HG02943 (cell line): ENCODE measurements at regions not wholly inside any gene's neighbourhood (a gene's known extent, or its start where the extent isn't known, plus 50 kb on each side); places are given as distances from the start of the nearest gene placed in this dataset.

Source experiments
- ATAC-seq: cut with Tn5 transposase; IDR thresholded peaks from one replicate; pipeline ENCODE4 v1.9.1; 2021; ENCODE audit warnings: mild to moderate bottlenecking, low read depth, moderate library complexity; ENCODE audit not compliant: unreplicated experiment

DNA sequence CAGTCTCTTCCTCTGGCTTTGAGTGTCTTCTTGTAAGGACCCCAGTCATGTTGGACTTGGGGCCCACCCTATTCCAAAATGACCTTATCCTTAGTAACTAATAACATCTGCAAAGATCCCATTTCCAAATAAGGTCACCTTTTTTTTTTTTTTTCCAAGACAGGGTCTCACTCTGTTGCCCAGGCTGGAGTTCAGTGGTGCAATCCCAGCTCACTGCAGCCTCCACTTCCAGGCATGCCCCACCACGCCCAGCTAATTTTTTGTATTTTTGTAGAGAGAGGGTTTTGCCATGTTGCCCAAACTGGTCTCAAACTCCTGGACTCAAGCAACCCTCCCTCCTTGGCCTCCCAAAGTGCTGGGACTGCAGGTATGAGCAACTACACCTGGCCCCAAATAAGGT lies 118.8 kb upstream of the GSE1 start:
- ATAC-seq: no peak

DNA sequence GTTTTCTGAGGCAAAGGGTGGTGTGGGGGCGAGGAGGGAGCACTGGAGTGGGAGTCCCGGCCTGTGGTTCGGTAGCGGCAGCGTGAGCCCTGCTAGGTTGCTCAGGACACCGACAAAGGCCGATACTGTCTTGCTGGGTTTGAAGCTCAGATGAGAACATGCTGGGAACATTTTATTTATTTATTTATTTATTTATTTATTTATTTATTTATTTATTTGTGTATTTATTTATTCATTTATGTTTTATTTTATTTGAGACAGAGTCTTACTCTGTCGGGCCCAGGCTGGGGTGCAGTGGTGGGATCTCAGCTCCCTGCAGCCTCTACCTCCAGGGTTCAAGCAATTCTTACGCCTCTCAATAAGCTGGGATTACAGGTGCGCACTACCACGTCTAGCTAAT lies 117.9 kb upstream of the GSE1 start:
- ATAC-seq: no peak

DNA sequence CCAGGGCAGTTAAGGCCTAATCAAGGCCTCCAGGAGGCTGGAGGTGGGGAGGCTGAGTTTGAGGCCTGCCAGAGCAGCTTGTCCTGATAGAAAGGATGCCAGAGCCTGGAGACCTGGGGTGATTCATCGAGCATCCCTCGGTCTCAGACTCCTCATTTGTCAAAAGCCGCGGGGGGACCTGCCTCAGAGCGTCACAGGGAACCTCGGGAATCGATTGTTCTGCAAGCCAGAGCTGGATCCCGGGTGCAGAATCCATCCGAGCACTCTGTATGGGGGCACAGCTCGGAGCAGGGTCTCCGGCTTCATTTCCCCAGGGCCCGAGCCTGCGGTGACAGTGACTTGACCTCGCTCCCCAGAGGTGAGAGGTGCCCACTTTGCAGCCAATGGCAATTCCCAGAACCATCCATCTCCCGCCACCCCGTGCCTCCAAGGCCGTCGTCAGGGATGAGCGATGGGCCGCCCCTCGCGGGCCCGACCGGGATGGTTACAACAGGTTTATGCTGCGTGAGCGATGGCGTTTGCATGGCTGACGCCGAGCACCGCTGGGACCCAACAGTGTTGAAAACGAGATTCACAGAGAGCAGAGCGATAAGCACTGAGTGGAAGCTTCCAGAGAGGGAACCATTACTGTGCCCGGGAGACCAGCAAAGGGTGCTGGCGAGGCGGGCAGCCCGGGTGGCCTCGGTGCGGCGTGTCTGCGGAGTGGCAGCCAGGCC lies 117.1 kb upstream of the GSE1 start:
- no peak for ATAC-seq

DNA sequence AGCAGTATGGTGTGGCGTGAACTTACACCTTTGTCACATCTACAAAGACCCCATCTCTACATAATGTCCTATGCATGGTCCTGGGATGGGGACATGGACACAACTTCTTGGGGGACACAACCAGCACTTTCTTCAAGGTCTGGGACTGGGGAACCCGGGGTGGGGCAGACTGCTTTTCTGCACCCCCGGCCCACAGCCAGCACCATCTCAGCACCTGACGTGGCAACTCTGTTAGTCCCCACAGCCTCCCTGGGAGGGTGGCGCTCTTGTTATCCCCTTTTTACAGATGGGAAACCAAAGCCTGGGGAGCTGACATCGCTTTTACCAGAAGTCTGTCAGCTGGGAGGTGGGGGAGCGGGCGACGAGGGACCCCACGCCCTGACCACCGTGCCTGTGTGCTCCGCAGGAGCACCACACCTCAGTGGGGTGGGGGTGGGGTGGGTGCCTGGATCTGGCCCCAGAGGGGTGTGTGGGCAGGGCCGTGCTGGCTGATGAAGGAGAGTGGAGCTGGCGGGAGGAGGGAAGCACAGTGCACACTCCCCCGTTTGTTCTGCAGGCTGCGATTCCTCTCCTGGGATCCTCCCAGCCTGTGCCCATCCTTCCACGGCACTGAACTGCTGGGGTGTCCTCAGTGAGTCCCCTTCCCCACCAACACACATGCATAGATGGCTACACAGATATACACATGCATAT lies 115.4 kb upstream of the GSE1 start:
- ATAC-seq: no peak

DNA sequence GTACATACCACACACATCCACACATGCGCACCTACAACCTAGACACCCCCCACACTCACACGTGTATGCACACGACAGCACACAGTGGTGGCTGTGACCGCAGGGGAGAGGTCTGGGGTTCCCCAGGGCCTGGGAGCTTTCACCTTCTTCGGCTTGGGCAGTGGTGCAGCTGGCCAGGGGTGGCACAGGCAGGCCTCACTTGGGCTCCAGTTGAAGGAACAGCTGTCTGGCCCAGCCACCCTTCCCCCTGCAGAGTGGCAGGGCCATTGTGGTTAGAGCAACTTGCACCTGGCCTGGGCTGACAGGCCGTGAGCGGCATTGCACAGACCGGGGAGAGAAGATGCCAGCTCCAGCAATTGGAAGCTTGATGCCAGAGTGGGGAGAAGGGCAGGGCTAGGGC lies 114.5 kb upstream of the GSE1 start:
- peak; percentile 69 for ATAC-seq

DNA sequence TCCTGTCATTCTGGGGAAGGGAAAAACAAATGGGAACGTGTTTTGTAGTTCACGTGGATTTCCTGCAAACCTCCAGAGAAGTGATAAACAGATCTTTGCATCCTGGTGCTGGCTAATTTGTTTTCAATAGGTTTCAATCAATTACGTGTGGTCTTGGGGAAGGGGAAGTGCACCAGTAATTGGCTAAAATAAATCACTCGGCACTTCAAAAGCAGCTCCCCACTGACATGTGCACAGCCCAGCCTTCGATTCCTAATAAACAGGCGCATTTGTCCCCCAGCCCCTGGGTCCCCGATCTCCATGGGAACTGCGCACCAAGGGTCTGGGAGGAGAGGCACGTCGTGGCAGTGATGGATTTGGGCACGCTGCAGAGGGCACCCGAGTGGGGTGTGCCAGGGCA lies 112.9 kb upstream of the GSE1 start:
- no peak for ATAC-seq

DNA sequence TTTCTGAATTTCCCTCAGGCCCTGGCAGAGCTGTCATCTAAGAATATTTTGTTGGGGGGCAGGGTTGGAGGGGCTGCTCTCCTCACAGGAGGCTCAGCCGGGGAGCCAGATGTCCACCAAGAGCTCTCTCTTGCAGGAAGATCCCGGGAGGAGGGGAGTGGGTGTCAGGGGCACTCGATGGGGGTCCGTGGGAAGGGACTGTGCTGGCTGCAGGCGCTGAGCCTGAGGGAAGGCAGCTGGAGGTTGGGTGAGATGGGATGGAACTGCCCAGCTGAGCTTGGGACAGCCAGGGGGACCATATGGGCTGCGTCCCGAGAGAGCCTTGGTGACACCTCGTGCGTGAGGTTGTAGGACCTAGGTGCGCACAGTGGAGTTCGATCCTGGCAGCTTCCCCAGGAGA lies 111.2 kb upstream of the GSE1 start:
- ATAC-seq: no peak

DNA sequence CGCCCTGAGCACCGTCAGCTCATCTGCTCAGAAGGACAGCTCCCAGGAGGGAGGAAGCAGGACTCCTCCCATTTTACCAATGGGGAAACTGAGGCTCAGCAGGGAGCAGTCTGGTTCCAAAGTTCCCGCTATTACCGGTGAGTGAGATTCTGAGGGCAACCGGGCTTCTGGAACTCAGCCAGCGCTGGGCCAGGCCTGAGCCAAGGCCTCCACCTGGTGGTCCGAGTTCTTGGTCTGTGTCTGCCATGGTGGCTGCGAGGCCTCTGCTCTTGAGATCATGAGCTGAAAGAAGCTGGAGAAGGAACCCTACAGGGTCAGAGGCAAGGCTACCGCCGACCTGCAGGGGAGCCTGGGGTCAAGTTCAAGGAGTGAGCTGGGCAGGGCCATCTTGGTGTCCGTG lies 110.8 kb upstream of the GSE1 start:
- no peak for ATAC-seq

DNA sequence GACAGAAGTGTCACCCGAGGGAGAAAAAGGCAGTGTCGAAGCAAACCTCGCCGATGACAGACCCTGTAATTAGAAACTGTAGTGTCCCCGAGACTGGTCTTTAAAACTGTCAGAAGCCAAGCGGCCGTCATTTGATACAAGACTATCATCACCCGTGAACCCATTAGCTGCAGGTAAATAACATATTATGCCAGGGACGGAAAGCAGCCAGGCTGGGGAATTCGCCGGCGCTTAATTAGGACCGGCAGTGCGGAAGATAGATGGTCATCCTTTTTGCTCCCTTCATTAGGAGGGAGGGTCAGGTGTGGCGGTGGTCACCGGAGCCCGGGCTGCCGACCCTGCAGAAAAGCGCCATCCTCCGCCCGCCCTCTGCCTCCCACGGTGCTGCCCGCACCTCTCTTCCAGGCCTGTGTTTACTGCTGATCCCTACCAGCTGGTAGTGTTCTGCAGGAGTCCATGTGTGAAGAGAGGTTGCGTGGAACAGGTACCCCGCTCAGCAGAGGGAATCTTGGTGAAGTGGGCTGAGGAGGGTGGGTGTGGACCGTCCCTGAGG lies 109.4 kb upstream of the GSE1 start:
- ATAC-seq: no peak

DNA sequence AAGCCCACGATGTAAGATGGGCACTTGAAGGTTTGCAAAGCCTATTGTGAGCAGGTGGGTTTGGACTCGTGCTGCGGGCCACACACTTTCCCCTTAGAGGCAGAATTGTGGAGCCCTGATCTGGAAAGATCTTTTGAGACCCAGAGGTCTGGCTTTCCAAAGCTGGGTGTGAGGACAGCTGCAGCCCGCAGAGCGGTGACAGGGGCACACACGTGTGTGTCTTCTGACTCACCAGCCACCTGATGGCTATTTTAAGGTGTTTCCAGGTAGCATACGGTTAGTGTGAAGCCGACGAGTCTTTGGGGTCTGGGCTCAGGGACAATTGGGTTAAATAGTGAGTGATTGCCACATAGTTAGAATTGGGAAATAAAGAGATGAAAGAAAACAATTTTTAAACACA lies 108.9 kb upstream of the GSE1 start:
- ATAC-seq: no peak

DNA sequence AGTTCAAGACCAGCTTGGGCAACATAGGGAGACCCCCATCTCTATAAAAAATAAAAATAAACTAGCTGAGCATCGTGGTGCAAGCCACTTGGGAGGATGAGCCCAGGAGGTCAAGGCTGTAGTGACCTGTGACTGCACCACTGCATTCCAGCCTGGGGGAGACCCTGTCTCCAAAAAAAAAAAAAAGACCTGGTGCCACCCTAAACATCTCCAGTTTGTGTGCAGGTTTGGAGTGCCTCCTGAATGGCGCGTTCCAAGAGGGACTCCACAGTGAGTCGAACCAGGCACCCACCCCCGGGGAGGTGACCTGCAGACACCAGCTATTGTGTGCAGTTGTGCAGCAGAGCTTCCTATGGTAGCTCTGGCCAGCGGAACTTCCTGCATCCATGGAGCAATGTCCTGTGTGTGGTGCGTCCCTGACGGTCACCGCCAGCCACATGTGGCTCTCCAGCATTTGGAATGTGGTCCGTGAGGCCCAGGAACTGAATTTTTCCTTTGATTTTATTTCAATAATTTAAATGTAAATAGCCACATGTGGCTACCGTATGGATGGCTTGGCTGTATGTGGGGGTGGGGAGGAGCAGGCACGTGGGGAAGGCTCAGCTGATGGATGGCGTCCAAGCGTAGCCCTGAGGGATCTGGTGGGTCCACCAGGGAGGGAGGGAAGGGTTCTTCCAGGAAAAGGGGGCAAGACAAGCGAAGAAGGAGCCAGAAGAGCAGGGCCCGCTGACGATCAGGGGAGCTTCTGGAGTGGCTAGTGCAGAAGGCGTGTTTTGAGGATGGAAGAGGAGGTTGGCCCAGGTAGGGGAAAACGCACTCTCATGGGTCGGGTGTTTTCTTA lies 107.1 kb upstream of the GSE1 start:
- ATAC-seq: no peak

DNA sequence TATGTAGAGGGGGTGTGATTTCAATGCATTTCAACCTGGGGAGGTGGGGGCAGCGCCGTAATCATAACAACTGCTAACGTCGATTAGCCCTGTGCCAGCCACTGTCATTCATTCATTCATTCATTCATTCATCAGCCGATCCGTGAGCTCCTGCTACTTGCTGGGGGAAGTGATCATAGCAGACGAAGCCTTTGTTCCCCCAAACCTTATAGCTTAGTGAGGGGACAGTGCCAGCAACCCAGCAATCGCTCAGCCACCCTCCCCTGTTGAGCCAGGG lies 106.5 kb upstream of the GSE1 start:
- ATAC-seq: no peak

DNA sequence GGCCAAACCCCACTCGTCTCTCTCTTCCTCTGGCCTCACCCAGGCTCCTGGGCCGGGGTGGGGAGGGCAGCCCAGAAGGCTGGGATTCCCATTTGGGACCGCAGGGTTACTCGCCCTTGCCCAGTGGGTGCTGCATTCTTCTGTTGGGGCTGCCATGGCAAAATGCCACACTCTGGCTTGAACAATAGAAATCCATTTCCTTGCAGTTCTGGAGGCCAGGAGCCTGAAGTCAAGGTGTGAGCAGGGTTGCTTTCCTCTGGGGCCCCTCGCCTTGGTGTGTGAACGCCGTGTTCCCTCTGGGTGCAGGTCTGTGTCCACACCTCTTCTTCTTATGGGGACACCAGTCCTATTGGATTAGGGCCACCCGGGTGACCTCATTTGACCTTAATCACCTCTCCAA lies 105.8 kb upstream of the GSE1 start:
- no peak for ATAC-seq

DNA sequence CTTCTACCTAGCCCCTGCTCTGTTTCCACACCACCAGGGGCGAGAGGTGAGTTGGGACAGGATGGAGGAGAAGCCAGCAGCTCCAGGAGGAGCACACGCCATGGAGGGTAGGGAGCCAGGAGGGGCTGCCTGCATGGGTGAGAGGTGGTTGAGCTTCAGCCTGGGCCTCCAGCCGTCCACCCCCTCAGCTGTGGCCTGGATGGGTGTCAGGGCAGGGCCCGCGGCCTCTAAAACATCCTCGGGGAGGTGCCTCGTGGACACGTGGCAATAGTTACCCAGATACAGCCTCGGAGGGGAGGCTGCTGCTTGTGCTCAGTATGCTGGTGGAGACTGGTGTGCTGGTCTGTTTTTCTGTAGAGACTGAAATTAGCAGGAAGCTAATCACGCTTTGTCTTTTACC lies 104.7 kb upstream of the GSE1 start:
- no peak for ATAC-seq

DNA sequence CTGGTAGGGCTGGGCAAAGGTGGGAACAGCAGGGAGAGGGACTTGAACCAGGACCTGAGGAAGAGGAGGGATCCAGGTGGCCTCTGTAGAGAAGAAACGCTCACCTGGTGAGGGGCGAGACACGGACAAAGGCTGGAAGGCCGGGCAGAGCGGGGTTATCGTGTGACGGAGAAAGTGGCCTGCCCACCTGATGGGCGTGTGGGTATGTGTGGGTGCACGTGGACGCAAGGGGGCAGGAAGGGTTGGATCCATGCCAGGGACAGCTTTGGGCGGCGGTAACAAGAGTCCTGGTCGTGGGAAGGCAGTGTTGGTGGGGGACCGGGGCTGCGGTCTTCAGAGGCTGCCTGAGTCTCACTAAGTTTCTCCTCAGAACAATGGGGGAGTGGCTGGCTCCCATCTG lies 104.1 kb upstream of the GSE1 start:
- no peak for ATAC-seq

DNA sequence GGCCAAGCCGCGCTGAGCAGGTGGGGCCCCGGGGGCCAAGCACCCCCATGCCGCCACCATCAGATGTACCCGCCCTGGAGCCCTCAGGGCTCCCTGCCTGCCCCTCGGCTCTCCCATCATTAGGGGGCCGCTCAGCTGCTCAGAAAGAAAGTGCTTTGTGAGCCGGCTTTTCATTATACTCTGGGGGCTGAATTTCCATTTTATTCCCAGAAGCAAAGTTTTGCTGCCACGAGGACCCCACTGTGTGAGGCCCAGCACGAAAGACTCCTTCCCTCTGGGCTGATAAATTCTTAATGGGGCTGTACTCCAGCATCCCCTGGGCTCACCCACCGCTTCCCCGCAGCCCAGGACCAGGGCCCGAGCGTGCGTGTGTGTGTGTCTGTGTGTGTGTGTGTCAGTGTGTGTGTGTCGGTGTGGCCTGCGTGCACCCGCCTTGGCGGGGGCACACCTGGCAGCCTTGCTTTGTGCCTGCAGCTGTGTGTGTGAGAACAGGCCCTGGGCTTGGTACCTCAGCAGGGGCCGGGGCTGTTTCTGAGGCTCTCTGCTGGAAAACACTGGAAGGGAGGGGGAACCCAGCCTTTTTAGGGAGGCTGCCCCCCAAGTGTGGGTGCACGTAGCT lies 103.0 kb upstream of the GSE1 start:
- no peak for ATAC-seq

DNA sequence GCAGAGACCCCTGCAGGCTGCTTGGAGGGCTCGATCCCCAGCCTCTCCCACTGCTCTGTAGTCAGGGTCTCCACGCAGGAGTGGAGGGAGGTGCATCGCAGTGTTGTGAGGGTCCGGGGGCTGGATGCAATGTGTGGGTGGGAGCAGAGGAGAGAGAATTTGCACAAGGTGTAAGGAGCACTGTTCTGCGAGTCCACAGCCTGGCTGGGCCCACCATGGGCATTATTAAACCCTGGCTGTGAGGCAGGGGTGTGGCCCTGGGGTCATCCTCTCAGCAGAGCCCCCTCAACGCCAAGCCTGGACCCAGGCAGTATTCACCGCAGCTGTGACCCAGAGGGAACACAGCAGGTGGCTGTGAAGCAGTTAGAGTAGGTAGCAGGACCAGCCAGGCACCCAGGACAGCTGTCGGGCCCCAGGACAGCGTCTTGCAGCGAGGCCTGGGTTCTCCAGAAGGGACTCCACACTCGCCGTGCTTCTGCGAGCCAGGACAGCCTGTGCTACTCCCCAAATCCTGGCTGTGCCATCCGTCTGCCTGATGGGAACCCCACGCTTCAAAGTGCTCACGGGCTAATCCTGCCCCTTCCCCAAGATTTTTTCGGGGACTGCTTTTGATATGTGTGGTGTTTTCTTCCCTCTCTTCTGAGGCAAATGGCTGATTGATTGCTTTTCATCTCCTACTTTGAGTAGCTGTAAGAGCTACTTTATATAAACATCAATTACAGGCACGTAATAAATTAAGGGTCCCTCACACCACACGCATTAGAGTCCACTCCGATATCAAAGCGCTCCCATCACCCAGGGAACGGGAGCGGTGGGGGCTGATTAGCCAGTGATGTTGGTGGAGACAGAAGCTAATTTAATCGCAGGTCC lies 100.9 kb upstream of the GSE1 start:
- ATAC-seq: no peak

DNA sequence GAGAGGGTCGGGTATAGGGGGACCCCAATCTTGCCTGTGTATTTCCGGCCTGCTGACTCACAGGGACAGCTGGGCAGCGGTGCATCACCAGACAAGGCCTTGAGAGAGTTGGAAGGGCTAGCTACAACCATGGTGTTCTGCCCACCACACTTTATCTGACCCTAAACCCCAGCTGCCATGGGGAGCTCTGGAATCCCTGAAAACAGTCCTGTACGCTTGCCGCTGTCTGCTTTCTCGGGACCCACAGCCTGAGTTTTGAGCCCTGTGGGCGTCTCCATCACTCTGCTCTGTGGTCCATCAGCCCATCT lies 100.4 kb upstream of the GSE1 start:
- no peak for ATAC-seq

DNA sequence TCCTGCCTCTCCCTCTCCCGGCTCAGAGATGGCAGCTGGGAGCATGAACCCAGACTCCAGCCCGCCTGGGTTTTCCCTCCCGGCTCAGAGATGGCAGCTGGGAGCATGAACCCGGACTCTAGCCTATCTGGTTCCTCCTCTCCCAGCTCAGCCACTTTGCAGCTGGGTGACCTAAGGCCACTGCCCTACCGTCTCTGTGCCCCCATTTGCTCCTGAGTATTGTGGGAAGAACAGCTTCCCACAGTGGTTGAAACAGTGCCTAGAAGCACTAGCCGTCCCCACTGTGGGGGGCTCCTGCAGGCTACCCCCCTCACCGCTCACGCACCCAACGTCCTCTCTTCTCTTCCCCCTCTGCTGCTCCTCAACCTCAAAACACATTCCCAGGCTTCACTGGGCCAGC lies 99.9 kb upstream of the GSE1 start:
- ATAC-seq: no peak

DNA sequence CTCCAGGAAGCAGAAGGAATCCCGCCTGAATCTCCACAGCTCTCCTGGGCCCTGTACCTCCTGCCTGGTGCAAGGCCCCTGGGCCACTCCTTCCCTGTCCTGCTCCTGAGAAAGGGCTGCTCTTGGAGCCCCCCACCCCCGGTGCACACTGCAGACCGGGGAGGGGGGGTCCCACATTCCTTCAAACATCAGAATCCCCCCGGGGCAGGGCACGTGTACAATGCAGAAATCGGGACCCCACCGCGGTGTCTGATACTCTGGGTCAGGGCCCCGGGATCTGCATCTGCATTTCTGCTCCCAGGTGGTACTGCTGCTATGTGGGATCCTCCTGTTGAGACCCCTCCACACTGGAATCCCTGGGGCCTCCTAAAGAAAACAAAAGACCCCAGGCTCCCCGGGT lies 99.5 kb upstream of the GSE1 start:
- no peak for ATAC-seq

DNA sequence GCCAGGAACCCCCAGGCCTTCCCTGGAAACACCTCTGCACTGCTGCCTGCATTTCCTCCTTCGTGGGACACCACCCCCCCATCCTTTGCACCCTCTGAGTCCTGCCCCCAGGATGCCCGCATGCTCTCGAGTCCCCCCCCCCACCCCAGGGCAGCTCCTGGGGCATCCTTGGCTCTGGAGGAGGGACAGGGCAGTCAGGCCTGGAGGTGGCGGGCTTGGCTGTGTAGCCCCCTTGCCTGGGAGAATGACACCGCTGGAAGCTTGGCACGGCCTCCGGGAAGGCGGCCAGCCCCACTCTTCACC lies 98.9 kb upstream of the GSE1 start:
- no peak for ATAC-seq
